ENCODE measurements at regions not wholly inside any gene's neighbourhood (a gene's known extent, or its start where the extent isn't known, plus 50 kb on each side); places are given as distances from the start of the nearest gene placed in this dataset.
A peak's percentile ranks its signal among the peaks of the same experiment; 100 is the strongest.

- TF ChIP-seq, protein P1, sequence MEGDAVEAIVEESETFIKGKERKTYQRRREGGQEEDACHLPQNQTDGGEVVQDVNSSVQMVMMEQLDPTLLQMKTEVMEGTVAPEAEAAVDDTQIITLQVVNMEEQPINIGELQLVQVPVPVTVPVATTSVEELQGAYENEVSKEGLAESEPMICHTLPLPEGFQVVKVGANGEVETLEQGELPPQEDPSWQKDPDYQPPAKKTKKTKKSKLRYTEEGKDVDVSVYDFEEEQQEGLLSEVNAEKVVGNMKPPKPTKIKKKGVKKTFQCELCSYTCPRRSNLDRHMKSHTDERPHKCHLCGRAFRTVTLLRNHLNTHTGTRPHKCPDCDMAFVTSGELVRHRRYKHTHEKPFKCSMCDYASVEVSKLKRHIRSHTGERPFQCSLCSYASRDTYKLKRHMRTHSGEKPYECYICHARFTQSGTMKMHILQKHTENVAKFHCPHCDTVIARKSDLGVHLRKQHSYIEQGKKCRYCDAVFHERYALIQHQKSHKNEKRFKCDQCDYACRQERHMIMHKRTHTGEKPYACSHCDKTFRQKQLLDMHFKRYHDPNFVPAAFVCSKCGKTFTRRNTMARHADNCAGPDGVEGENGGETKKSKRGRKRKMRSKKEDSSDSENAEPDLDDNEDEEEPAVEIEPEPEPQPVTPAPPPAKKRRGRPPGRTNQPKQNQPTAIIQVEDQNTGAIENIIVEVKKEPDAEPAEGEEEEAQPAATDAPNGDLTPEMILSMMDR (IDR thresholded peaks at IDR 0.05 in 2 of 3, conservative IDR thresholded peaks at IDR 0.05 in 1 of 3; ENCODE audit: borderline replicate concordance in 1 of 3, insufficient read depth in 1 of 3, low read depth in 2 of 3, low read length in 2 of 3), result no peak
Measured at GRCh38 chr4:160319221-160319867, 1216.5 kb downstream of the RAPGEF2 start (continued).

DNA sequence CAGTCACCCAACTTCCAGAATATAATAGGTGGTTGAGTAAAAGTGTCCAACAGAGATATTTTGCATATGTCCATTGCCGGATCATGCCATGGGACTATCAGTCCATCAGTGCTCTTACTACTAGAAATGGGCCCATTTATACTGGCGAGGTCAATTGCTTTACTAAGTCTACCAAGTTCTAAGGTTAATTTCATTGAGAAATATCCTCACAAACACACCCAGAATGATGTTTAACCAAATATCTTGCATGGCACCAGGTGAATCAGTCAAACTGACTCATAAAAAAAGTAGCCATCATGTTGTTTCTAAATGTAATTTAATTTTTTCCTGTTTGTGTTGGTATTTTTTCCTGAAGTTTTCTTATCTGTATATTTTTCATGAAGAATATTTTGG is 1217.0 kb downstream of the RAPGEF2 start:
- no peaks in the 10 kb centered on the region for H3K79me2 ChIP-seq (ENCODE audit: insufficient read depth, low read length)
- H3K27ac ChIP-seq (ENCODE audit: low read depth, low read length), result peak overlapping the region; percentile 91
- peak; percentile 28 for ATAC-seq
- CTCF ChIA-PET, result no interaction called here
- H3K36me3 ChIP-seq (ENCODE audit: control insufficient read depth in 1 of 2, insufficient read depth in 2 of 2, low read length in 2 of 2), result no peaks in the 10 kb centered on the region
- H3K9me2 ChIP-seq (ENCODE audit: insufficient read depth), result 0 out of 2 replicates have a peak, but pooled peaks cover 4% of the 10 kb centered on the region
- H3K27me3 ChIP-seq (ENCODE audit: insufficient read depth, low read length), result no peaks in the 10 kb centered on the region
- no TSS peak for BruUV-seq (replicated peaks)
- RAD21 ChIA-PET (ENCODE audit: low non-redundant PET in 1 of 2, low total read pairs in 2 of 2, uncharacterized antibody in 2 of 2, unreplicated experiment in 2 of 2), result no interaction called here
- intact Hi-C loops (cut with micrococcal nuclease), result no loop called here
- no peaks in the 10 kb centered on the region for H4K20me1 ChIP-seq (ENCODE audit: insufficient read depth)
- POLR2A ChIA-PET, result interaction anchor here (1.1 kb wide), 1 partner anchor 9 kb away, joined by 5 read pairs; no protein-coding TSS in a partner anchor
- peaks cover 28 to 43% of the 10 kb centered on the region in 2 experiments for H3K4me1 ChIP-seq (ENCODE audit: control insufficient read depth in 1 of 2, insufficient read depth in 2 of 2, low read length in 2 of 2)
- peak overlapping the region; percentile 71 for H3K4me2 ChIP-seq (ENCODE audit: low read length)
- no peak for DNase-seq (ENCODE audit: low read depth, low spot score)
- TF ChIP-seq REST (IDR thresholded peaks at IDR 0.05; ENCODE audit: low read depth), result no peak
- TF ChIP-seq EZH2phosphoT487 (IDR thresholded peaks at IDR 0.05; ENCODE audit: borderline replicate concordance), result no peak
- no peak for TF ChIP-seq EZH2 (IDR thresholded peaks at IDR 0.05)
- TF ChIP-seq FOSL1 (IDR thresholded peaks at IDR 0.05; ENCODE audit: low read depth), result peak; percentile 6; the same call in 1 of the 2 replicates
- H3K9ac ChIP-seq (ENCODE audit: low read length), result peak overlapping the region; percentile 52; the same call in 1 of the 2 replicates
- H2AFZ ChIP-seq (ENCODE audit: low read depth, low read length, poor library complexity, severe bottlenecking), result peak overlapping the region; percentile 84
- H3K4me3 ChIP-seq (replicated peaks in 1 of 2; ENCODE audit: low read depth in 1 of 2, low read length in 2 of 2), result peak overlapping the region in 1 of 2 experiments; percentile 43; a peak in 2 of 4 replicates
- H3K9me3 ChIP-seq (ENCODE audit: control insufficient read depth in 1 of 2, insufficient read depth in 1 of 2, low read depth in 1 of 2, low read length in 2 of 2), result no peaks in the 10 kb centered on the region

Measured in HCT116 (cell line).